Fibroblast of skin of back (primary cell): ENCODE measurements at regions not wholly inside any gene's neighbourhood (a gene's known extent, or its start where the extent isn't known, plus 50 kb on each side); places are given as distances from the start of the nearest gene placed in this dataset.

Experiments used
- DNase-seq: peaks from one replicate; pipeline ENCODE4 v3.0.0-alpha.2; 2013

- DNase-seq, result no peak
These were observed 393.4 kb upstream of the NFE2L3 start for GRCh38 chr7:25758559-25758958.

GRCh38 chr7:25759286-25759685 lies 392.7 kb upstream of the NFE2L3 start:
- DNase-seq, result no peak

DNA sequence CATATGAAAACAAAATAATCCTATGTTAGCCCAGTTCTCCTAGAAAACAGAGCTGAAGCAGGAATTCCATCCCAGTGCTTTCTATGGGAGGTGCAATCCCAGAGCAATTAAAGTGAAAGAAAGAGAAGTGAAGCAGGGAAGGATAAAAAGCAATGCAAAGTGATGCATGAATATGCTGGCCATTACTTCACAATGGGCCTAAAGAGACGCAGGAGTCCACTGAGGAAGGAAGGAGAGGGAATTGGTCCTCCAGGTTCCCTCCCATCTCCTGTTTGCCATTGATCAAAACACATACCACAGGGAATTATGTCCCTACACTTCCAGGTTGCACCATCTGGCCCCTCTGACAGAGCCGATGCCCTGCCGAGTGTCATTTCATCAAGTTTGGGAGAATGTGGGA lies 392.2 kb upstream of the NFE2L3 start:
- no peak for DNase-seq

GRCh38 chr7:25762511-25763462 lies 389.2 kb upstream of the NFE2L3 start:
- DNase-seq, result no peak

- DNase-seq, result no peak
These were observed 388.5 kb upstream of the NFE2L3 start for GRCh38 chr7:25763463-25763860.

- no peak for DNase-seq
These were observed 386.8 kb upstream of the NFE2L3 start for GRCh38 chr7:25765110-25765655.

GRCh38 chr7:25770235-25770634 lies 381.8 kb upstream of the NFE2L3 start:
- no peak for DNase-seq

GRCh38 chr7:25770670-25771069 lies 381.3 kb upstream of the NFE2L3 start:
- no peak for DNase-seq

GRCh38 chr7:25771491-25771890 lies 380.5 kb upstream of the NFE2L3 start:
- no peak for DNase-seq

GRCh38 chr7:25772802-25773201 lies 379.2 kb upstream of the NFE2L3 start:
- no peak for DNase-seq

DNA sequence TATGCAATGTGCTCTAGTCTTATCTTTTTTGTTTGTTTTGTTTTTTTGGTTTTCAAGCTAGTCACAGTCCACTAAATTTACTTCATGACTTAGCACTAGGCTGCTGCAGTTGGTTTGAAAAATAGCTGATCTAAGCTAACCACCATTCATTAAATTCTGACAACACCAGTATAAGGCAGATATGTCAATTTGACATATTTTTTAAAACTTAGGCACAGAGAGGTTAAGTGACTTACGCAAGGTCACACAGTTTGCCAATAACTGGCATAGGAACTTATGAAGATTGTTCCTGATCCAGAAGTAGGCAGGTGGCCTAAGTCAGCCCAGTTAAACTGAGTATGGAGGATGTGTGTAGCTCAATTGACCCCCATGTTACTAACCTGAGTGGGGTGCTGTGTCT lies 377.3 kb upstream of the NFE2L3 start:
- DNase-seq, result no peak

DNA sequence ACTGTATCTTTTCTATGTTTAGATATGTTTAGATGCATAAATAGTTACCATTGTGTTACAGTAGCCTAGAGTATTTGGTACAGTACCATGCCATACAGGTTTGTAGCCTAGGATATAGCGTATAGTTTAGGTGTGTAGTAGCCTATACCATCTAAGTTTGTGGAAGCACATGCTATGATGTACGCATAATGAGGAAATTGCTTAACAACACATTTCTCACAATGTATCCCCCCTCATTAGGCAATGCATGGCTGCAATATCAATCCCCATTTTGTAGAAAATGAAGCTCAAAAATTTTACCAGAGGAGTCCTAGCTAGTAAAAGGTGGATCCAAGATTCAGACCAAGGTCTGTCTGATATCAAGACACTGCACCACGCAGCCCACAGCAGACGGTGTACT lies 376.4 kb upstream of the NFE2L3 start:
- no peak for DNase-seq

DNA sequence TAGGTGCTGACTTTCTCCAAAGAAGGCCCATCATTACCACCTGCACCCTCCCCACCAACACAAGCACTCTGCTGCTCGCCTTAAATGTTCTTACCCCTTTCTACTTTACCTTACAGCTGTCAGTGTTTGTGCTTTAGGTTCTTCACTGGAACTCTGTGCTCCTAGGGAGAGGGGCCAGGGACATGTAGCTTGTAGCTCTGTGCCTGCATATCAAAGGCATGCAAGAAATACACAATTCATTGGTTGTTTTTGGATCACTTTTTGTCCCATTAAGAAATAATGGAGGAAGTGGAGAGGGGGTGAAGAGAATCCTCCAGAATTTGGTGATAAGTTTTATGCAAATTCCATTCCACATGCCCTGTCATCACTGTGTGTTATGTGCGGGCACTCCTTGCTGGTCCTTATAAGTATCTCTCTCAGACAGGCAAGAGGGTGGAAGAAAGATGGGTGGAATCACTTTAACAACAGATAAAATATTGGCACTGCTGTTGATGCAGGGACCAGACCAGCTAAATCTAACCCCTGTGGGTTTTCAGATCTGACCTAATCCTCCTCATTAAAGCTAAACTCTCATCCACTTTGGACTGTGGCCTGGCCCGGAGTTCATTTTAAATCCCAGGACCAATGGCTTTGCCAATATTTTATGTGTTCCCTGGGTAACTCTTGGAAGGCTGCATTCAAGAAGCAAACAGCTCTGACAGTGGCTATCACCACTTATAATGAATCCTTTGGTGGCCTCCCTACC lies 375.8 kb upstream of the NFE2L3 start:
- no peak for DNase-seq

GRCh38 chr7:25776744-25777123 lies 375.3 kb upstream of the NFE2L3 start:
- DNase-seq, result no peak

DNA sequence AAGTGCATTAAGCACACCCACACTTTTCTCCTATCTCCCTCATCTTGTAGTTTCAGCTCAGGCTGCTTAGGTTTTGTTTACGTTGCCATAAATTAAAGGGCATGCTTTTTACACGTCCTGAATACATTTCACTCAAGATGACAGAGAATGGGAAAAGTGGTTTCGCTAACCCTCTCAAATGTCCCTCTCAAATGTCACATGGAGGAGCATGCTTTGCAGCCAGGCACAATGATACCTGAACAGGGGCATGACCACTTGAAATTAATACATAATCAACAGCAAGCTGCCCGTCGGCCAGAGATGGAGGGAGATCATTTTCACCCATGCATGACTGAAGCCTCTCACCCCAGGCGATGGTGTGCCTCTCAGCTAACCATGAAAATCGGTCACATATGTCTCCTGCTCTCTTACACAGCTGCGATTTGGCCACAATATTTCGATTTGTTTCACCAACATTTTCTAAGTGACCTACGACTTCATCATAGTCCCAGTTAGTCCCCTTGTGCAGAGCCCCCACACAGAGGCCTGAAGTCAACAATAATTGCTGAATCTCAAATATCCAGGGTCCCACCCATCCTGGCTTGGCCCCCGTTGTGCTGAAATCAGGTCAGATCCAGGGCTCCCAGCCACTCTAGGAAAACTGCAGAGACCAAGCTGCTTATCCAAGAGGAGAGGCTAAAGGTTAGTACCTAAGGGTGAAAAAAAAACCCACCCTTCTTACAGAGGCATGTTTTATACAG lies 373.9 kb upstream of the NFE2L3 start:
- DNase-seq, result no peak

GRCh38 chr7:25779002-25779546 lies 372.9 kb upstream of the NFE2L3 start:
- no peak for DNase-seq

DNA sequence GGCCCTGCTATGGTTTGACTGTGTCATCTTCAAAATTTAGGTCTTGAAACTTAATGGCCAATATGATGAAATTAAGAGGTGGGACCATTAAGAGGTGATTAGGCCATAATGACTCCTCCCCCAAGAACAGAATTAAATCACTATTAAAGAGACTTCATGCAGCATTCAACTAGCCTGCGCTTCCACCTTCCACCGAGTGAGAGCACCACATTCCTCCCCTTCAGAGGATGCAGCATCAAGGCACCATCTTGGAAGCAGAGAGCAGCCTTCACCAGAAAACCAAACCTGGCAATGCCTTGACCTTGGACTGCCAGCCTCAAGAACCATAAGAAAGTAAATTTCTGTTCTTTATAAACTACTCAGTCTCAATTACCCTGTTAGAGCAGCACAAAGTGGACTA lies 371.1 kb upstream of the NFE2L3 start:
- DNase-seq, result no peak

DNA sequence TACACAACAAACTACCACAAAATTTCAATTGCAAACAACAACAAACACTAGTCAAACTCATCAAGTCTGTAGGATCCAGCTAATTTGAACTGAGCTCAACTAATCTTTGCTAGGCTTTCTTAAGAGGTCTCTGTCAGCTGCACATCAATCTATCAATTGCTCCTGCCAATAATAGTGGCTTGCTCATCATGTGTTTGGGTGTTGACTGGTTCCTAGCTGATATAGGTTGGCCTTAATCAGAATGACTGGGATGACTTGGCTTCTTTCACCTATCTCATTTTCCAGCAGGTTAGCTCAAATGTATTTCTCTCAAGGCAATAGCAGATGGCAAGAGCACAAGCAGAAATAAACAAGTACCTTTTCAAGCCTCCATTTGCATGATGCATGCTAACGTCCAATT lies 370.3 kb upstream of the NFE2L3 start:
- DNase-seq, result no peak

DNA sequence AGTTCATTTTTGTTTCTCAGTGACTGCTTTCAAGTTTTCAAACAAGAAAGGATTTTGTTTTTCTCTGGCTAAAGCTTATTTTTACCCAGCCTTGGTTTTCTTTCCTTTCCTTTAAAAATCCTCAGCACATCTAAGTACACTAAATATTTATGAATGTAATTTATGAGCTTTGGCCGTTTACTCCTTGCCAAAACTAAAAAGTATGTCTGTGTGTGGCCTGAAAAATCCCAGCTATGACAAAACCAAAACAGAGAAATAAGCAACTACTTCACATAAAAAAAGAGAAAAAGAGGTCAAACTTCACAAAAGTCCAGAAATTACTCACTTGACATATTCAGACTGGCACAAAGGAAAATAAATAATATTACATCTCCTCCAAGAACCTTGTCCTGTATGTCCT lies 365.1 kb upstream of the NFE2L3 start:
- peak; percentile 19 for DNase-seq

GRCh38 chr7:25787336-25787735 lies 364.7 kb upstream of the NFE2L3 start:
- no peak for DNase-seq

GRCh38 chr7:25788371-25788770 lies 363.6 kb upstream of the NFE2L3 start:
- DNase-seq, result no peak

DNA sequence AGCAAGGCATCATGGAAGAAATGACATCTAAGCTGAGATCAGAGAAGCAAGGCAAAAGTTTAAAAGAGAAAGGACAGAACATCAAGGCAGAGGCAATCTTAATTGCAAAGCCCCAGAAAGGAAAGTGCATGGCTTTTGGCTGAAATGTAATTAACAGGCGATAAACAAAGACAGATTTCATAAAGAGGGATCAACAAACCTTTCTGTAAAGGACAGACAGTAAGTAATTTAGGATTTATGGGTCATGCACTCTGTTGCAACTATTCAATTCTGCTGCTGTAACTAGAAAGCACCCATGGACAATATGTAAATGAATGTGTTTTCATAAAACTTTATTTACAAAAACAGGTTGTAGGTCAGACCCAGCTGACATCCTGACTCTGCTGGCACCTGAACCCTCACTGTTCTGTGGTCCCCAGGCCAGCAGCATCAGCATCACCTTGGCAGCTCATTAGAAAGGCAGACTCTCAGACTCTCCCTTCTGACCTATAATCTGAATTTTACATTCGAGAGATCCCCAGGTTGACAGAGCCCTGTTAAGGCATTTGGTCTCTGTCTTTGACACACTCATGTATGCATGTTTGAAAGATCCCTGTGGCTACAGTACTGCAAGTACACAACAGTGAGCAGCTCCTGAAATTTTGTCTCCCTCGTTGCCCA lies 362.9 kb upstream of the NFE2L3 start:
- no peak for DNase-seq
